ENCODE measurements at regions not wholly inside any gene's neighbourhood (a gene's known extent, or its start where the extent isn't known, plus 50 kb on each side); places are given as distances from the start of the nearest gene placed in this dataset.

- H3K9ac ChIP-seq: no peak overlapping the region
- no peaks in the 10 kb centered on the region for H3K9me2 ChIP-seq
- CTCF ChIA-PET: no interaction called here
- no peaks in the 10 kb centered on the region for H3K36me3 ChIP-seq (replicated peaks in 1 of 2; ENCODE audit: control insufficient read depth in 1 of 2, insufficient read depth in 2 of 2, low read length in 1 of 2)
- H3K4me2 ChIP-seq: no peak overlapping the region
- H3K9me3 ChIP-seq: no peaks in the 10 kb centered on the region
- POLR2A ChIA-PET: no interaction called here
- no peak overlapping the region for H3K4me3 ChIP-seq (ENCODE audit: low read depth in 2 of 2, low read length in 1 of 2)
- H3K79me2 ChIP-seq (ENCODE audit: insufficient read depth): no peaks in the 10 kb centered on the region
- no peak for TF ChIP-seq JUND (IDR thresholded peaks at IDR 0.05)
- TF ChIP-seq FOXJ3 (CRISPR knock-in tag; IDR thresholded peaks at IDR 0.05): no peak
- TF ChIP-seq GABPA (IDR thresholded peaks at IDR 0.05; ENCODE audit: low read depth): no peak
- no peak for TF ChIP-seq RFX5 (IDR thresholded peaks at IDR 0.05; ENCODE audit: low read length)
- TF ChIP-seq RCOR1 (IDR thresholded peaks at IDR 0.05; ENCODE audit: low read length): no peak
- TF ChIP-seq MXI1 (IDR thresholded peaks at IDR 0.05; ENCODE audit: low read depth, low read length): no peak
- no peak for TF ChIP-seq ELF1 (IDR thresholded peaks at IDR 0.05)
- TF ChIP-seq RXRA (IDR thresholded peaks at IDR 0.05; ENCODE audit: borderline replicate concordance, low read depth): no peak
- no peak for TF ChIP-seq FOXM1 (IDR thresholded peaks at IDR 0.05; ENCODE audit: low read depth)
- no peak for TF ChIP-seq FOSL2 (IDR thresholded peaks at IDR 0.05; ENCODE audit: borderline replicate concordance, low read depth)
- TF ChIP-seq USF2 (IDR thresholded peaks at IDR 0.05; ENCODE audit: borderline replicate concordance, low read depth, low read length): no peak
- no peak for TF ChIP-seq IRF3 (IDR thresholded peaks at IDR 0.05; ENCODE audit: low read depth, low read length)
- TF ChIP-seq NFIC (IDR thresholded peaks at IDR 0.05; ENCODE audit: borderline replicate concordance): no peak
- no peaks in the 10 kb centered on the region for H3K27me3 ChIP-seq (ENCODE audit: insufficient read depth)
- DNase-seq: no peak
- H3K4me1 ChIP-seq (ENCODE audit: control insufficient read depth in 1 of 2, insufficient read depth in 2 of 2, low read depth in 1 of 2, low read length in 1 of 2): peaks cover 8 to 14% of the 10 kb centered on the region in 2 experiments; a peak in 3 of 4 replicates
- WGBS (ENCODE audit: low lambda C conversion rate): 78% methylated on average over 11 of the region's 26 CpGs
- H4K20me1 ChIP-seq (ENCODE audit: insufficient read depth): no peaks in the 10 kb centered on the region
- no peaks in the 10 kb centered on the region for H3F3A ChIP-seq (replicated peaks; ENCODE audit: insufficient read depth)
- no peak overlapping the region for H3K27ac ChIP-seq (ENCODE audit: low read depth in 2 of 2, low read length in 1 of 2)
- no peak overlapping the region for H2AFZ ChIP-seq (ENCODE audit: low read depth)
Measured at GRCh38 chr2:238632181-238633060, 205.7 kb downstream of the ASB1 start.

GRCh38 chr2:238633426-238634328 lies 206.9 kb downstream of the ASB1 start:
- Histone ChIP-seq H3K27ac (ENCODE audit: low read depth in 2 of 2, low read length in 1 of 2) (no peak overlapping the region), H3F3A (replicated peaks; ENCODE audit: insufficient read depth) (no peaks in the 10 kb centered on the region), H3K9me2 (no peaks in the 10 kb centered on the region), H3K27me3 (ENCODE audit: insufficient read depth) (no peaks in the 10 kb centered on the region), H3K79me2 (ENCODE audit: insufficient read depth) (no peaks in the 10 kb centered on the region), H3K4me2 (no peak overlapping the region), H4K20me1 (ENCODE audit: insufficient read depth) (no peaks in the 10 kb centered on the region), H3K9ac (no peak overlapping the region), H3K36me3 (replicated peaks in 1 of 2; ENCODE audit: control insufficient read depth in 1 of 2, insufficient read depth in 2 of 2, low read length in 1 of 2) (no peaks in the 10 kb centered on the region), H2AFZ (ENCODE audit: low read depth) (no peak overlapping the region), H3K4me3 (ENCODE audit: low read depth in 2 of 2, low read length in 1 of 2) (no peak overlapping the region), H3K4me1 (ENCODE audit: control insufficient read depth in 1 of 2, insufficient read depth in 2 of 2, low read depth in 1 of 2, low read length in 1 of 2) (peaks cover 8 to 14% of the 10 kb centered on the region in 2 experiments; a peak in 3 of 4 replicates), H3K9me3 (no peaks in the 10 kb centered on the region)
- DNase-seq: no peak
- POLR2A ChIA-PET: no interaction called here
- WGBS (ENCODE audit: low lambda C conversion rate): 92% methylated on average over 41 of the region's 41 CpGs
- no peak for TF ChIP-seq ELF1 (IDR thresholded peaks at IDR 0.05)
- TF ChIP-seq MAX (IDR thresholded peaks at IDR 0.05; ENCODE audit: low read depth): no peak
- no peak for TF ChIP-seq JUND (IDR thresholded peaks at IDR 0.05)
- no peak for TF ChIP-seq TAF1 (IDR thresholded peaks at IDR 0.05; ENCODE audit: borderline replicate concordance, low read depth, low read length)
- TF ChIP-seq MXI1 (IDR thresholded peaks at IDR 0.05; ENCODE audit: low read depth, low read length): no peak
- no peak for TF ChIP-seq CHD2 (IDR thresholded peaks at IDR 0.05; ENCODE audit: low read length, partially characterized antibody)
- TF ChIP-seq RXRA (IDR thresholded peaks at IDR 0.05; ENCODE audit: borderline replicate concordance, low read depth): no peak
- no peak for TF ChIP-seq GABPA (IDR thresholded peaks at IDR 0.05; ENCODE audit: low read depth)
- TF ChIP-seq TCF12 (IDR thresholded peaks at IDR 0.05): no peak
- no peak for TF ChIP-seq USF1 (IDR thresholded peaks at IDR 0.05; ENCODE audit: borderline replicate concordance, low read depth)
- CTCF ChIA-PET: interaction anchor here (0.6 kb wide), 2 partner anchors 174 to 291 kb away, joined by 3 read pairs; no protein-coding TSS in a partner anchor

Data from SK-N-SH (cell line).